ENCODE measurements at regions not wholly inside any gene's neighbourhood (a gene's known extent, or its start where the extent isn't known, plus 50 kb on each side); places are given as distances from the start of the nearest gene placed in this dataset.

GRCh38 chr3:59631482-59631881 lies 581.7 kb upstream of the CFAP20DC start:
- TF ChIP-seq Cebpa-rat (IDR thresholded peaks at IDR 0.05): no peak

GRCh38 chr3:59621037-59621436 lies 571.2 kb upstream of the CFAP20DC start:
- H3K4me3 ChIP-seq: no peak overlapping the region
- no peak overlapping the region for H3K9ac ChIP-seq
- peaks cover 0 to 4% (median 0%) of the 10 kb centered on the region in 11 experiments; a peak in 1 of 22 replicates for H3K9me3 ChIP-seq (replicated peaks in 1 of 11)
- H3K4me1 ChIP-seq: no peaks in the 10 kb centered on the region
- H3K27me3 ChIP-seq: no peaks in the 10 kb centered on the region
- H3K36me3 ChIP-seq: no peaks in the 10 kb centered on the region
- H3K27ac ChIP-seq: no peak overlapping the region
- TF ChIP-seq Cebpa-rat (IDR thresholded peaks at IDR 0.05): no peak
- H4K20me1 ChIP-seq: no peaks in the 10 kb centered on the region
- no peak overlapping the region for H3K4me2 ChIP-seq

More at GRCh38 chr3:59631482-59631881, 581.7 kb upstream of the CFAP20DC start:
- H3K4me3 ChIP-seq: no peak overlapping the region
- H3K27ac ChIP-seq: no peak overlapping the region
- no peaks in the 10 kb centered on the region for H3K9me3 ChIP-seq (replicated peaks in 1 of 11)
- no peak overlapping the region for H3K4me2 ChIP-seq
- no peaks in the 10 kb centered on the region for H3K36me3 ChIP-seq
- H3K9ac ChIP-seq: no peak overlapping the region
- H4K20me1 ChIP-seq: no peaks in the 10 kb centered on the region
- peaks cover 0 to 9% (median 0%) of the 10 kb centered on the region in 10 experiments; a peak in 3 of 20 replicates for H3K4me1 ChIP-seq
- no peaks in the 10 kb centered on the region for H3K27me3 ChIP-seq

- Histone ChIP-seq H3K27ac (no peak overlapping the region), H4K20me1 (no peaks in the 10 kb centered on the region), H3K36me3 (no peaks in the 10 kb centered on the region), H3K9me3 (replicated peaks in 1 of 11) (peaks cover 0 to 4% (median 0%) of the 10 kb centered on the region in 11 experiments; a peak in 1 of 22 replicates), H3K4me1 (no peaks in the 10 kb centered on the region), H3K4me3 (no peak overlapping the region), H3K4me2 (no peak overlapping the region), H3K27me3 (no peaks in the 10 kb centered on the region), H3K9ac (no peak overlapping the region)
- TF ChIP-seq Cebpa-rat (IDR thresholded peaks at IDR 0.05): no peak
Observed at GRCh38 chr3:59620325-59620724, 570.5 kb upstream of the CFAP20DC start.

GRCh38 chr3:59612444-59612715 lies 562.6 kb upstream of the CFAP20DC start:
- Histone ChIP-seq H4K20me1 (no peaks in the 10 kb centered on the region), H3K36me3 (no peaks in the 10 kb centered on the region), H3K4me1 (peaks cover 0 to 7% (median 2%) of the 10 kb centered on the region in 10 experiments; a peak in 5 of 20 replicates), H3K27me3 (no peaks in the 10 kb centered on the region), H3K4me2 (no peak overlapping the region), H3K4me3 (no peak overlapping the region), H3K9ac (no peak overlapping the region), H3K27ac (no peak overlapping the region), H3K9me3 (replicated peaks in 1 of 11) (peaks cover 0 to 4% (median 0%) of the 10 kb centered on the region in 11 experiments; a peak in 1 of 22 replicates)
- TF ChIP-seq Cebpa-rat (IDR thresholded peaks at IDR 0.05): no peak

GRCh38 chr3:59611649-59612443 lies 562.0 kb upstream of the CFAP20DC start:
- Histone ChIP-seq H3K4me2 (no peak overlapping the region), H3K9ac (no peak overlapping the region), H3K27ac (no peak overlapping the region), H3K27me3 (no peaks in the 10 kb centered on the region), H3K4me3 (no peak overlapping the region), H3K4me1 (peaks cover 0 to 7% (median 2%) of the 10 kb centered on the region in 10 experiments; a peak in 5 of 20 replicates), H4K20me1 (no peaks in the 10 kb centered on the region), H3K36me3 (no peaks in the 10 kb centered on the region), H3K9me3 (replicated peaks in 1 of 11) (peaks cover 0 to 4% (median 0%) of the 10 kb centered on the region in 11 experiments; a peak in 1 of 22 replicates)
- no peak for TF ChIP-seq Cebpa-rat (IDR thresholded peaks at IDR 0.05)

GRCh38 chr3:59609657-59610348 lies 560.0 kb upstream of the CFAP20DC start:
- no peak overlapping the region for H3K4me3 ChIP-seq
- H3K27me3 ChIP-seq: no peaks in the 10 kb centered on the region
- H3K9ac ChIP-seq: no peak overlapping the region
- H3K9me3 ChIP-seq (replicated peaks in 1 of 11): peaks cover 0 to 4% (median 0%) of the 10 kb centered on the region in 11 experiments; a peak in 1 of 22 replicates
- no peak for TF ChIP-seq Cebpa-rat (IDR thresholded peaks at IDR 0.05)
- H3K4me2 ChIP-seq: peak overlapping the region in 2 of 11 experiments; percentile 9 to 17; a peak in 2 of 22 replicates
- H3K27ac ChIP-seq: no peak overlapping the region
- no peaks in the 10 kb centered on the region for H3K36me3 ChIP-seq
- H4K20me1 ChIP-seq: no peaks in the 10 kb centered on the region
- H3K4me1 ChIP-seq: peaks cover 0 to 7% (median 2%) of the 10 kb centered on the region in 10 experiments; a peak in 5 of 20 replicates

- H3K9me3 ChIP-seq (replicated peaks in 1 of 11): no peaks in the 10 kb centered on the region
- no peaks in the 10 kb centered on the region for H3K27me3 ChIP-seq
- no peak overlapping the region for H3K9ac ChIP-seq
- no peak overlapping the region for H3K27ac ChIP-seq
- no peaks in the 10 kb centered on the region for H4K20me1 ChIP-seq
- peaks cover 0 to 7% (median 2%) of the 10 kb centered on the region in 10 experiments; a peak in 5 of 20 replicates for H3K4me1 ChIP-seq
- TF ChIP-seq Cebpa-rat (IDR thresholded peaks at IDR 0.05): no peak
- no peak overlapping the region for H3K4me3 ChIP-seq
- no peaks in the 10 kb centered on the region for H3K36me3 ChIP-seq
- no peak overlapping the region for H3K4me2 ChIP-seq
Observed at GRCh38 chr3:59608356-59608755, 558.5 kb upstream of the CFAP20DC start.

GRCh38 chr3:59607656-59608055 lies 557.8 kb upstream of the CFAP20DC start:
- TF ChIP-seq Cebpa-rat (IDR thresholded peaks at IDR 0.05): no peak
- H3K27me3 ChIP-seq: no peaks in the 10 kb centered on the region
- peaks cover 0 to 7% (median 2%) of the 10 kb centered on the region in 10 experiments; a peak in 5 of 20 replicates for H3K4me1 ChIP-seq
- H3K36me3 ChIP-seq: no peaks in the 10 kb centered on the region
- no peak overlapping the region for H3K4me2 ChIP-seq
- no peak overlapping the region for H3K27ac ChIP-seq
- H4K20me1 ChIP-seq: no peaks in the 10 kb centered on the region
- H3K9ac ChIP-seq: no peak overlapping the region
- no peaks in the 10 kb centered on the region for H3K9me3 ChIP-seq (replicated peaks in 1 of 11)
- H3K4me3 ChIP-seq: no peak overlapping the region

- peaks cover 0 to 7% (median 2%) of the 10 kb centered on the region in 10 experiments; a peak in 5 of 20 replicates for H3K4me1 ChIP-seq
- no peak overlapping the region for H3K9ac ChIP-seq
- H4K20me1 ChIP-seq: no peaks in the 10 kb centered on the region
- no peaks in the 10 kb centered on the region for H3K27me3 ChIP-seq
- H3K27ac ChIP-seq: no peak overlapping the region
- TF ChIP-seq Cebpa-rat (IDR thresholded peaks at IDR 0.05): no peak
- no peak overlapping the region for H3K4me3 ChIP-seq
- H3K4me2 ChIP-seq: no peak overlapping the region
- no peaks in the 10 kb centered on the region for H3K36me3 ChIP-seq
- no peaks in the 10 kb centered on the region for H3K9me3 ChIP-seq (replicated peaks in 1 of 11)
Observed at GRCh38 chr3:59606638-59607266, 556.9 kb upstream of the CFAP20DC start.
